NCI-H526 treated with DMSO at 0.1 percent for 48 hours (cell line): ENCODE measurements at regions not wholly inside any gene's neighbourhood (a gene's known extent, or its start where the extent isn't known, plus 50 kb on each side); places are given as distances from the start of the nearest gene placed in this dataset.

Source experiments
- DNase-seq: peaks from one replicate; lab custom pipeline; 2025; lab: John Stamatoyannopoulos, UW

DNA sequence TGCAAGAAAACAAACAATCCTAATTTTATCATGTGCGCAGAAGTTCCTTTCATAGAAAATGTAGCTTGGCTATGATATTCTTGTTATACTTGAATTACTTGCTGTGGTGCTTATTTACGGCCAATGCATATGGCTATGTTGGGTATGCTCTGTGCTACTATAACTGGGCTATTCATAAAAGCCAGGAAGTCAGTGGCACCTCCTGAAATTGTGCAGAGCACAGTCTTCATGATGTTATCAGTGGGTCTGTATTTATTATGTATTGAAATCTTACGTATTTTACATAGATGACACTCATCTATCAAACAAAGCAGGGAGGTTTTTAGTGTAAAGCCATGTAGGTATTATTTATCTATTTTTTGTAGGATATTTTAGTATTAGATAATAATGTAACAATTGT lies 196.5 kb upstream of the NAALADL2 start:
- no peak for DNase-seq

DNA sequence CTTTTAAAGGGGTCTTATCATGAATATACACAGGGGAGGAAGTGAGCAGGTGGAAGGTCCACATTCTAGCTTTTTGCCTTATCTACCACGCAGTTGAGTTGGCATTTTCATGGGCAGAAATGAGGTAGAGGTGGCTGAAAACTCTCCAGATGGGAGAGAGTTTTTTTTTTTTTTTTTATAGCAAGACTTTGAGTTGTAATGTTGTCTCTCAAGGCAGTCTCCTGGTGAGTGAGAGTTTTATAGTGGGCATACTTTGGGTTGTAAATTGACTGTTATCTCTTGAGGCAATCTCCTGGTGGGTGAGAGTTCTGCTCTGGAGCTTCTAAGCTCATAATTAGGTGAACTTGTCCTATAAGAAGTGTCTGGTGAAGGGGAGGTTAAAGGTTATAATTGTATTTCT lies 191.7 kb upstream of the NAALADL2 start:
- DNase-seq: no peak

- DNase-seq: no peak
These were observed 183.7 kb upstream of the NAALADL2 start for GRCh38 chr3:174675406-174675805.

DNA sequence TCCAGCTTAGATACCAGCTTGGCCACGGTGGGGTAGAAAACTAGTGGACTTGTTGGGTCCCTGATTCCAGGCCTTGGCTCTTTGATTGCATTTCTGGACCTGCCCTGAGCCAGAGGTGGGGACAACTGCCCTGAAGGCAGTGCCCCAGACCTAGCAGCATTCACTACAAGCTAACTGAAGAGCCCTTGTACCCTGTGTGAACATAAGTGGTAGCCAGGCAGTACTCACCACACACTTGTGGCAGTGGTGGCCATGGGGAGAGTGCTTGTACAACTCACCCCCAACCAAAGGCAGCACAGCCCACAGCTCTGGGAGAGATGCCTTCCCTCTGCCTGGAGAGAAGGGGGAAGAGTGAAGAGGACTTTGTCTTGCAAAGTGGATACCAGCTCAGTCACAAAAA lies 177.3 kb upstream of the NAALADL2 start:
- DNase-seq: no peak

DNA sequence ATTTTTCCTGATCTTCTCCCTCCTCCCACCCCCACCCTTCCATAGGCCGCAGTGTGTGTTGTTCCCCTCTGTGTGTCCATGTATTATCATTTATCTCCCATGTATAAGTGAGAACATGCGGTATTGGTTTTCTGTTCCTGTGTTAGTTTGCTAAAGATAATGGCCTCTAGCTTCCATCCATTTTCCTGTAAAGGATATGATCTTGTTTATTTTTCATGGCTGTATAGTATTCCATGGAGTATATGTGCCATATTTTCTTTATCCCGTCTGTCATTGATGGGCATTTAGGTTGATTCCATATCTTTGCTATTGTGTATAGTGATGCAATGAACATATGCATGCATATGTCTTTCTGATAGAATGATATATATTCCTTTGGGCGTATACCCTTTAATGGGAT lies 173.3 kb upstream of the NAALADL2 start:
- no peak for DNase-seq

DNA sequence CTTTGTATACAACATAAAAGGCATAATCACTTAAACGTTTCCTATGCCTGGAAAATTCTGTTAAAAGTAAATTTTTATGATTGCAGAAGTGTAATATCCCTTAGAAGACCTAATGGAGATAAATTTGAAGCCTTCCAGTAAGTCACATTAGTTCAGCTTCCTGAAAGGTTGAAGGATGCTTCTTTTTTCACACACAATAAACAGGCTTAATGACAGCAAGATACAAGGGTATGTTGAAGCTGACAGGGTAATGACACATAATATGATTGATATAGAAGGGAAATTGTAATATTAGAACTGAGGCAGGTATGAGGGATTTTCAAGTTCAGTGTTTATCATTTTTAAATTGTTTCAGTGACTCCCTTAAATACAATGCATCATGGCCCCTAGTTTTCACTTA lies 161.8 kb upstream of the NAALADL2 start:
- no peak for DNase-seq

GRCh38 chr3:174700736-174701135 lies 158.4 kb upstream of the NAALADL2 start:
- DNase-seq: no peak

DNA sequence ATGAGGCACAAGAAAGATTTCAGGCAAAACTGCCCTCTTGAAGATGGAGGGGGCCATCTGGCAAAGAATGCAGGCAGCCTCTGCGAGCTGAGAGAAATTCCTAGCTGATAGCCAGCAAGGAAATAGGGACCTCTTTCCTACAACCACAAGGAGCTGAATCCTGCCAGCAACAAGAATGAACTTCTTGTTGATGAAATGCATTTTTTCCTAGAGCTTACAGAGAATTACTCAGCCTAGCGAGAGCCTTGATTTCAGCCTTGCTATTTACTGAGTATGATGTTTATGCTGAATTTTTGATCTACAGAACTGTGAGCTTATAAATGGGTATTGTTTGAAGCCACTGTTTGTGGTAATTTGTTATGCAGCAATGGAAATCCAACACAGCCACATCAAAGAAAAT lies 148.5 kb upstream of the NAALADL2 start:
- no peak for DNase-seq

GRCh38 chr3:174715386-174715785 lies 143.7 kb upstream of the NAALADL2 start:
- no peak for DNase-seq

DNA sequence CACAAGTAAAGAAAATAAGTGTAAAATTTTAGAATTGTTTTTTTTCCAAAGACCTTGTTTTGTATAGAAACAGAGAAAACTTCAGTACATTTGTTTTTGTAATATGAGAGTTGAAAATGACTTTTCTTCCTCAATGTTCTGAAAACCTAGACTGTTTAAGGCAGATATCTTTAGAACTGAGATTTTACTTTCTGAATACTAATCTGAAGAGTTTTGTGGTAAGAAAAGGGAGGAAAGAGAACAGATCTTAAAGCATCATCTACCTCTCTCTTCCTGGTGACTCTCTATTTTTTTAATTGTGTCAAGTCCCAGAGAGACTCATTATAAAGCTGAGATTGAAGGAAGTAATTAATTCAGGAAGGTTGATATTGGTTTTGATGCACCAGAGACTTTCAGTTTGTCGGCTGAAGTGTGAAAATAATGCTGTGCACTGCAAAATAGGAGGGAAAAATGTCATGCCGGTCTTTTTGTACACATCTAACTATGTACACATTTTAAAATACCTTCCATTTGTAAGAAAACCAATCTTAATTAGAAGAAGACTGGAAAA lies 142.1 kb upstream of the NAALADL2 start:
- no peak for DNase-seq

DNA sequence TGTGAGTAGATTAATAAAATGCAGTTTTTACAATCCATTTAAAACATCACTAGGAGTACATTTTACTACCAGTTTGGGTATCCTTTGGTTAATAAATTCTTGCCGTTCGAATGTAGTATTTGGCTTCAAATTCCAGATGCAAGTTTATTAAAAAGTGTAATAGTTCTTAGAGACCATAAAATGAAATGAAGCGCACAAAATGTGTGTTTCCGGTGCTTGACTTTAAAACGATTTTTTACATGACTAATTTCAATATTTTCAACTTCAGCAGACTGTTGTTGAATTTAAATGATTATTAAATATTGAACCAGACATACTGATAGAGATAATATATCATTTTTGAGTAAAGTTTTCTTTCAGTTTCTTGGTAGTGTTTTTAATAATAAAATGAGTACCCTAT lies 138.4 kb upstream of the NAALADL2 start:
- no peak for DNase-seq

DNA sequence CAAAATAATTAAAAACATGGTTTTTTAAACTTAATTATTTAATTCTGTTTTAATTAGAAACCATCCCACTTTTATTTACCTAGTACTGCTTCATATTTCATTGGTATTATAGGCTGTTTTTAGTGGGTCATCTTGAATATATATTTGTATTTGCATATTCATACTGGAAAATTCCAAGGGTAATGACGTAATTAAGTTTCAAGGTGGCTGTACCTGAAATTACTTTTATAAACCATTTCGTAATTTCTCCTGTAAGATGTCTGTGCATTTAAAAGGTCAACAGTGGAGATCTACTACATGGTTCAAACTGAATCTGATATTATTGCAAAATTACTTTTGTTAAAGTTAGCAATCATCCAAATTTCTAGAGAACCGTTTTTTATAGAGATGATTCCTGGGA lies 133.8 kb upstream of the NAALADL2 start:
- DNase-seq: no peak

- no peak for DNase-seq
These were observed 121.2 kb upstream of the NAALADL2 start for GRCh38 chr3:174737966-174738365.

GRCh38 chr3:174749143-174749542 lies 110.0 kb upstream of the NAALADL2 start:
- DNase-seq: no peak

GRCh38 chr3:174755833-174756829 lies 103.0 kb upstream of the NAALADL2 start:
- no peak for DNase-seq

DNA sequence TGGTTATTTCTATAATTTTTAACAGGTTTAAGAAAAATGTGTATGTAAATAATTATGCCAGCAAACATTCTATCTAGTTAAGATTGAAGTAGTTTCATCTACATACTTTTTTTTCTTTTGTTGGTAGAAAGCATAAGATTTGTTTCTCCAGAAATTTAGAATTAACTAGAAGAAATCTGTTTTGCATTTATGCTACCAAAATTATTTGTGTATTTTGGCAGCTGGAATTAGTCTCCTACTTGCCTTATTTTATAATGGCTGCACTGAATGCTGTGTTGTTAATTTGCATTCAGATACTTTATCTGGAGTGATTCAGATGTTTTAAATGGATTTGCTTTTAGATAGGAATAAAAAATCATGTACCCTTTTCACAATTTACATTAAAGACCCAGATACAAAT lies 100.2 kb upstream of the NAALADL2 start:
- no peak for DNase-seq

GRCh38 chr3:174767406-174767805 lies 91.7 kb upstream of the NAALADL2 start:
- DNase-seq: no peak

DNA sequence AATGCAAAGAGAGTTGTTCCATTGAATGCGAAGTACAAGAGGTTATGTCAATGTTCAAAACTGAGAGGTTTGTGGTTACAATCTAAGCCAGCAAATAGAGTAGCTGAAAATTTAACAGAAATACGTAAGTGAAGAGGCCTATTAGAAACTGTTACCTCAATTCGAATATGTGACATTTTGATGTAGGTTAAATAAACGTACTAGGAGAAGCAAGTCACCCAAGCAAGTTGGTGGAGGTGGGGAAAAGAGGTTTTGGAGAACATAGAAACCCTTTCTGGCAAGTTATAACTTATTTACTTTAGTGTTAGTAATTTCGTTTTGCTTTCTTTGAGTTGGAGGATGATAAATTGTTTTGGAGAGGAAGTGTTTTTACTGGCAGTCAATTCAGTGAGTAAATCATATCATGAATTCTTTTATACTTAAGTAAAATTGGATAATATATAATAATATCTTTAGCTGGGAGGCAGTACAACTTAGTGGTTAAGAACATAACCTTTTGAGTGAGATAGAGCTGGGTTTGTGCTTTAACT lies 91.2 kb upstream of the NAALADL2 start:
- no peak for DNase-seq

GRCh38 chr3:174769171-174769570 lies 90.0 kb upstream of the NAALADL2 start:
- DNase-seq: no peak

- DNase-seq: no peak
These were observed 83.5 kb upstream of the NAALADL2 start for GRCh38 chr3:174775603-174776002.

GRCh38 chr3:174776123-174776522 lies 83.0 kb upstream of the NAALADL2 start:
- DNase-seq: no peak

DNA sequence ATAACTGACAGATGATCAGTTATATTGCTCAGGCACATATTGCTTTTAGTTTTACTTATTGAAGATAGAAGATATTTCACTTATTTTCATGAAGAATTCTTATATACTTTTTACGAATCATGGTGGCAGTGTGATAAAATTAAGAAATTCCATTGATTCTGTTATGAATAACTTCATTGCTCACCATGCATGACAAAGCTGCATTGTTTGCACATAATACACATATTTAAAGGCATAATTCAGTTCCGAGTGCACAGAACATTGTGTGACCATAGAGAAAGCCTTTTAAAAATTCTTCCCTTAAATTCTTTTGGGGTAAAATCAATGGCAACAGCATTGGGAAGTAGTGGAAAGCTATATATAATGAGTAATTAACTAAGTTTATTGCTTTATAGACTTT lies 82.5 kb upstream of the NAALADL2 start:
- no peak for DNase-seq

DNA sequence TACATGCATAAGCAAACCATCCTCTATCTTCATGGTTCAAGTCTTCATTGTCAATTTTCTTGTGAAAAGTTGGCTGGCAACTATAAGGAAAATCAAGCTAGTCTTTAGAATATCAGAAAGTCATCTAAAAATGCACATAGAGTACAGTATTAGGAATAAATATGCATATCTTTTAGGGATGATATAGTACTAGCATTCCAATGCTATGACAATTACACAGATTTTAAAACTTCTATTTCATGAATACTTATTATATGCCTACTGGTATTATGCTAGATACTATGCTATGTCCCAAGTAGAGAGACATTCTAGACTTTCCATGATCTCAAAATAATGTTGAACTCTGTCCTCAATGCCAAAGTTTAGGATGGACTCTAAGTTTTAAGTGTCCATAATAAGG lies 81.3 kb upstream of the NAALADL2 start:
- DNase-seq: no peak
